DOHH2 (cell line): ENCODE measurements at regions not wholly inside any gene's neighbourhood (a gene's known extent, or its start where the extent isn't known, plus 50 kb on each side); places are given as distances from the start of the nearest gene placed in this dataset.

Experiments used
- H3F3A ChIP-seq: fragments of 200-600 bp; sonication (generic), shearing (Covaris generic); 2 replicates; pipeline ENCODE4 v1.6.0; 2016; ENCODE audit warnings: antibody characterized with exemption, mild to moderate bottlenecking; ENCODE audit not compliant: control insufficient read depth, insufficient read depth
- H3K27ac ChIP-seq: fragments of 200-600 bp; sonication (generic); 2 replicates; pipeline ENCODE4 v1.5.1; 2014; ENCODE audit warnings: low read depth, mild to moderate bottlenecking, low read length, moderate library complexity
- H3K27me3 ChIP-seq: fragments of 200-600 bp; sonication (generic); 2 replicates; pipeline ENCODE4 v1.6.1; 2014; ENCODE audit warnings: mild to moderate bottlenecking, low read length, mixed read lengths; ENCODE audit not compliant: control insufficient read depth
- H3K36me3 ChIP-seq: fragments of 200-600 bp; sonication (generic); 2 replicates; pipeline ENCODE4 v1.6.1; 2014; ENCODE audit warnings: mild to moderate bottlenecking, low read length, moderate library complexity, mixed read lengths; ENCODE audit not compliant: control insufficient read depth
- H3K4me1 ChIP-seq: fragments of 200-600 bp; sonication (generic); 2 replicates; pipeline ENCODE4 v1.6.1; 2014; ENCODE audit warnings: mild to moderate bottlenecking, low read length, mixed read lengths; ENCODE audit not compliant: control insufficient read depth
- H3K4me2 ChIP-seq: fragments of 200-600 bp; sonication (generic); 2 replicates; pipeline ENCODE4 v1.6.0; 2014; ENCODE audit warnings: mild to moderate bottlenecking, low read length, moderate library complexity
- H3K4me3 ChIP-seq: fragments of 200-600 bp; sonication (generic); 2 replicates; pipeline ENCODE4 v1.5.1; 2014; ENCODE audit warnings: mild to moderate bottlenecking, low read length, mixed read lengths
- H3K79me2 ChIP-seq: fragments of 200-600 bp; sonication (generic); 2 replicates; pipeline ENCODE4 v1.6.1; 2014; ENCODE audit warnings: mild to moderate bottlenecking, low read length, mixed read lengths; ENCODE audit not compliant: control insufficient read depth
- H3K9me2 ChIP-seq: fragments of 200-600 bp; sonication (generic); replicated peaks from 2 replicates; pipeline ENCODE4 v1.6.1; 2014; ENCODE audit warnings: mild to moderate bottlenecking, low read length, mixed read lengths; ENCODE audit not compliant: control insufficient read depth
- H3K9me3 ChIP-seq: fragments of 200-600 bp; sonication (generic); 2 replicates; pipeline ENCODE4 v1.6.1; 2014; ENCODE audit warnings: antibody characterized with exemption, low read length, mixed read lengths; ENCODE audit not compliant: control insufficient read depth, insufficient read depth
- H4K20me1 ChIP-seq: fragments of 200-600 bp; sonication (generic); 2 replicates; pipeline ENCODE4 v1.6.0; 2014; ENCODE audit warnings: low read depth, mild to moderate bottlenecking, antibody characterized with exemption, low read length, moderate library complexity; ENCODE audit not compliant: control insufficient read depth, insufficient read depth
- EZH2phosphoT487 ChIP-seq: fragments of 200-600 bp; sonication (generic); IDR thresholded peaks from 2 replicates; pipeline ENCODE4 v1.6.1; 2017; ENCODE audit warnings: borderline replicate concordance, mild to moderate bottlenecking, antibody characterized with exemption, low read length, moderate library complexity, mixed read lengths
- TF ChIP-seq, protein P1 (sequence below): fragments of 200-600 bp; sonication (generic); IDR thresholded peaks from one replicate; pipeline ENCODE4 v1.5.1; 2014; ENCODE audit warnings: antibody characterized with exemption, mild to moderate bottlenecking, low read depth, low read length; ENCODE audit not compliant: poor library complexity, severe bottlenecking

DNA sequence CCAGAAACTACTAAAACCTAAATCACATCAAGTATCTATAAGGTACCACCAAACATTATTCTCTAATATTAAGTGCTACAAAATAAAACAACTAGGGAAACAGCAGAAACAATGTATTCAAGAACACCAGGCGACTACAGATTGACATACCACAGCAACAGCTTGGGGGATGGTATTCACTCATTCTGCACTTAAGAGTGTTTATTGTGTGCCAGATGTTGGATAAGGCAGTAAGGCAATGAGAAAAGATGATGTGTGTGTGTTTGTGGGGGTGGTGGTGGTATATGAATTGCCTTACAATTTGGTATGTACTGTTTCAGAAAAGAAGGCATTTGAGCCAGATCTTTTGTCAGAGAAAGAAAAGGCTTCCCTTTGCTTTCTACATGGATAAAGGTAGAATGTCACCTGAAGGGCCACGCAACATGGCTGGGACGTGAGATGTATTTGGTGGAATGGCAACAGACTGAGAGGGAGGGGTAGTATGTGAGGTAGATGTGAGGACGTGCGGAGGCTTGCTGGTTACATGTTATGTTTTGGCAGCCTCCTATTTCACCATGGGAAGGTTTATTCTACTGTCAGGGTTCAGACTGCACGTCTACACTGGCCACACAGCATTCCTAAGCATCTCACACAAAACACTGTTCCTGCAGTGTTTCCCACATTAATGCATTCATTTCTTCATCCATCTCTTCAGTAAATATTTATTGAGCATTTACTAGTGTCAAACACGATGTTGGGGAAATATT, 300.7 kb downstream of the KLF12 start:
- Histone ChIP-seq H3K9me2 (no peaks in the 10 kb centered on the region), H3K4me3 (no peak overlapping the region), H3K4me1 (peaks cover 37% of the 10 kb centered on the region), H3K36me3 (no peaks in the 10 kb centered on the region; the same call in 1 of the 2 replicates), H3K27me3 (no peaks in the 10 kb centered on the region), H4K20me1 (no peaks in the 10 kb centered on the region; the same call in 1 of the 2 replicates), H3F3A (peaks cover 10% of the 10 kb centered on the region), H3K27ac (no peak overlapping the region), H3K9me3 (no peaks in the 10 kb centered on the region), H3K79me2 (peaks cover 13% of the 10 kb centered on the region), H3K4me2 (no peak overlapping the region)
- TF ChIP-seq, protein P1, sequence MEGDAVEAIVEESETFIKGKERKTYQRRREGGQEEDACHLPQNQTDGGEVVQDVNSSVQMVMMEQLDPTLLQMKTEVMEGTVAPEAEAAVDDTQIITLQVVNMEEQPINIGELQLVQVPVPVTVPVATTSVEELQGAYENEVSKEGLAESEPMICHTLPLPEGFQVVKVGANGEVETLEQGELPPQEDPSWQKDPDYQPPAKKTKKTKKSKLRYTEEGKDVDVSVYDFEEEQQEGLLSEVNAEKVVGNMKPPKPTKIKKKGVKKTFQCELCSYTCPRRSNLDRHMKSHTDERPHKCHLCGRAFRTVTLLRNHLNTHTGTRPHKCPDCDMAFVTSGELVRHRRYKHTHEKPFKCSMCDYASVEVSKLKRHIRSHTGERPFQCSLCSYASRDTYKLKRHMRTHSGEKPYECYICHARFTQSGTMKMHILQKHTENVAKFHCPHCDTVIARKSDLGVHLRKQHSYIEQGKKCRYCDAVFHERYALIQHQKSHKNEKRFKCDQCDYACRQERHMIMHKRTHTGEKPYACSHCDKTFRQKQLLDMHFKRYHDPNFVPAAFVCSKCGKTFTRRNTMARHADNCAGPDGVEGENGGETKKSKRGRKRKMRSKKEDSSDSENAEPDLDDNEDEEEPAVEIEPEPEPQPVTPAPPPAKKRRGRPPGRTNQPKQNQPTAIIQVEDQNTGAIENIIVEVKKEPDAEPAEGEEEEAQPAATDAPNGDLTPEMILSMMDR, result no peak
- no peak for TF ChIP-seq EZH2phosphoT487

DNA sequence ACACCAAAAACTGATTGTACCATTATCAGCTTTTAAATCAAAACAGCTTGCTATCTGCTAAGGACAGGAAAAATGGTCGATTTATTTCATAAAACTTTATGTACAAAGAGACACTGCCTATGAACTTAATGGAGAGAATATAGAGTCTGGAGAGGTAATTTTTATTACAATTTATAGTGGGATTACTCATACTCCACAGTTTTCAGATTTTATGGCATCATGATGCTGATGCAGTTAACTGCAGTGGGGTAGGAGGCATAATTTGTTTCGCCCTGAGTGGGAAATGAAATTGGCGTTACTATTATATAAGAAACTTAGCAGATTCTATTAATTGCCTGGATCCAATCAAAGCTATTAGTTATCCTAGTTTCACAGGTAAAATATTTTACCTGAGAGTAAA, 301.4 kb downstream of the KLF12 start:
- H3K27ac ChIP-seq, result no peak overlapping the region
- H4K20me1 ChIP-seq, result no peaks in the 10 kb centered on the region; the same call in 1 of the 2 replicates
- no peak for TF ChIP-seq EZH2phosphoT487
- TF ChIP-seq, protein P1, result no peak
- peaks cover 13% of the 10 kb centered on the region for H3K79me2 ChIP-seq
- no peak overlapping the region for H3K4me2 ChIP-seq
- H3K9me3 ChIP-seq, result no peaks in the 10 kb centered on the region
- H3K27me3 ChIP-seq, result no peaks in the 10 kb centered on the region
- peaks cover 6% of the 10 kb centered on the region for H3F3A ChIP-seq
- no peaks in the 10 kb centered on the region; the same call in 1 of the 2 replicates for H3K36me3 ChIP-seq
- no peak overlapping the region for H3K4me3 ChIP-seq
- peaks cover 30% of the 10 kb centered on the region for H3K4me1 ChIP-seq
- no peaks in the 10 kb centered on the region for H3K9me2 ChIP-seq

DNA sequence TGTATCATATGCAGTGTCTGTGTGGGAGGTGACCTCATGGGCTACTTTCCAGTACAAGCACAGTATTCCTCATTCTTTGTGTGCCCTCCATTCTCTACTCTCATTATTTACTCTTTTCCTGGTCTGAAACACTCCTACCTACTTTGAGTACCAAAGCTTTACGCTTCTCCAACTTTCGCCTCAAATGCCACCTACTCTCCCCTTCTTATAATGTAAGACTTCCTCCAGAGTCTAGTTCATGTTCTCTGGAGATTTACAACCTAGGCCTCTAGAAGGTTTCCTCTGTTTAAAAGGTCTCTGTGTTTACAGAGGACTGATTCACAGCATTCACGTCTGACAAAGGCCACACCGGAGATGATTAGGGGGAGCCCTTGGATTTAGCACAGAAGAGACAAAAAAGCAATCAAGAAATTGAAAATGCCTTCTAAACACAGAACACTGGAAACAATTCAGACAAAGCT, 302.0 kb downstream of the KLF12 start:
- Histone ChIP-seq H3K4me2 (no peak overlapping the region), H3K4me3 (no peak overlapping the region), H3K27me3 (no peaks in the 10 kb centered on the region), H3K27ac (no peak overlapping the region), H3K9me2 (no peaks in the 10 kb centered on the region), H3K4me1 (peaks cover 24% of the 10 kb centered on the region), H3K79me2 (peaks cover 13% of the 10 kb centered on the region), H4K20me1 (no peaks in the 10 kb centered on the region; the same call in 1 of the 2 replicates), H3K36me3 (no peaks in the 10 kb centered on the region; the same call in 1 of the 2 replicates), H3K9me3 (no peaks in the 10 kb centered on the region), H3F3A (peaks cover 1% of the 10 kb centered on the region; the same call in 1 of the 2 replicates)
- no peak for TF ChIP-seq EZH2phosphoT487
- TF ChIP-seq, protein P1, result no peak
